NCI-H2196 treated with DMSO at 0.1 percent for 48 hours (cell line): ENCODE measurements at regions not wholly inside any gene's neighbourhood (a gene's known extent, or its start where the extent isn't known, plus 50 kb on each side); places are given as distances from the start of the nearest gene placed in this dataset.
"Not testable (repeated sequence)": the region's sequence is repeated elsewhere in the genome, so short reads cannot be mapped to it uniquely, and the experiment has no call there.

Source experiments
- DNase-seq: peaks from one replicate; lab custom pipeline; 2025; ENCODE audit not compliant: unreplicated experiment; lab: John Stamatoyannopoulos, UW

DNA sequence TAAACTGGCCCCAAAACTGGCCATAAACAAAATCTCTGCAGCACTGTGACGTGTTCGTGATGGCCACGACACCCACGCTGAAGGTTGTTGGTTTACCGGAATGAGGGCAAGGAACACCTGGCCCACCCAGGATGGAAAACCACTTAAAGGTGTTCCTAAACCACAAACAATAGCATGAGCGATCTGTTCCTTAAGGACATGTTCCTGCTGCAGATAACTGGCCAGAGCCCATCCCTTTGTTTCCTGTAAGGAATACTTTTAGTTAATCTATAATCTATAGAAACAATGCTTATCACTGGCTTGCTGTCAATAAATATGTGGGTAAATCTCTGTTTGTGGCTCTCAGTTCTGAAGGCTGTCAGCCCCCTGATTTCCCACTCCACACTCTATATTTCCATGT lies 305.2 kb upstream of the RPS23 start:
- not testable (repeated sequence) for DNase-seq

DNA sequence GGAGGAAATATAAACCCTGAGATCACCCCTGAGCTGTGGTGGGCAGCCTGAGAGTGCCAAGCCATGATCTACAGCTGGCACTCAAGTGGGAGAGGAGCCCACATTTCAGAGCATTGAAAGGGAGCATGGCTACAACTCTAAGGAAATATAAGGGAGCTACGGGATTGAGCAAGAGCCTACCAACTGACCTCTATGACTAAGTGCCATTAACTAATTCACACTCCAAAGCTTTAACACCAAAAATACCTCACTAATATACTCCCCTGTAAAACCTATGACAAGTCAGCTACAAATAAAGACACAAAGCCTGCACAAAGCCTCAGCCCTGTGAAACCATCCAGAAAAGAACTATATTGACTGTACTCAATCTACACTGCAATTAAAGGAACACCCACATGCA lies 286.8 kb upstream of the RPS23 start:
- DNase-seq, result no peak

DNA sequence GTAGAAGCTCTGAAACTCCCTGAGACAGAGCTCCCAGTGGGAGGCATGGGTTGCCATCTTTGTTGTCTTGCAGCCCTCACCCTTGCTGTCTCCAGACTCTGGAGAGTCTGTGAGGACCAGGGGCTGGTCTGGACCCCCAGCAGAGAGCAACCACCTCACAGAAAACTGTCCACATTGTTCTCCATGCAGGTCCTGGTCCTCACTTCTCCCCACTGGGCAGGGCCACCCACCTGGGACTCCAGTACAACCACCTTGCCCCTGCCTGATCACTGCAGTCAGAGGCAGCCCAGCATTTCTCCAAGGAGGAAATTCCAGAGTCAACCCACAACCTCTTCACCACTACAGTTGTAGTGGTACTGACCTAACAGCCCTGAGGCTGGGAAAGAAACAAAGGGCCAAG lies 285.6 kb upstream of the RPS23 start:
- DNase-seq, result no peak

DNA sequence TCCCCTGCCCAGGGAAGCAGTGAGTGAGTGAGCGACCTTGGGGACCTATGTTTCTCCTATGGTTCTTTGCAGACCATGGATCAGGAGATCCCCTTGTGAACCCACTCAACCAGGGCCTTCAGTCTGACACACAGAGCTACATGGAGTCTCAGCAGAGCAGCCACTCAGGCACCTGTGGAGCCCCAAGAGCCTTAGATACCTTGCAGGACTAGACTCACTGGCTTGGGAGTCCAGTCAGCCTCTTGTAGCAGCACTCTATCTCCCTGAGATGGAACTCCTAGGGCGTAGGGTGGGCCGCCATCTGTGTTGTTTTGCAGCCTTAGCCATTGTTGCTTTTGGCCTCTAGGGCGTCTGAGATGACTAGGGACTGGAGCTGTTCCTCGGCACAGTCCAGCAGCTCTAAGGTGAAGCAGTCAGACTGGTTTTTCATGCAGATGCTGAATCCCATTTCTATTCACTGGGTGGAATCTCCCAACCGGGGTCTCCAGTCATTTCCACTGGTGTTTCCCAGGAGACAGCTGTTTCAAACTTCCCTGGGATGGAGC lies 284.6 kb upstream of the RPS23 start:
- DNase-seq, result no peak

DNA sequence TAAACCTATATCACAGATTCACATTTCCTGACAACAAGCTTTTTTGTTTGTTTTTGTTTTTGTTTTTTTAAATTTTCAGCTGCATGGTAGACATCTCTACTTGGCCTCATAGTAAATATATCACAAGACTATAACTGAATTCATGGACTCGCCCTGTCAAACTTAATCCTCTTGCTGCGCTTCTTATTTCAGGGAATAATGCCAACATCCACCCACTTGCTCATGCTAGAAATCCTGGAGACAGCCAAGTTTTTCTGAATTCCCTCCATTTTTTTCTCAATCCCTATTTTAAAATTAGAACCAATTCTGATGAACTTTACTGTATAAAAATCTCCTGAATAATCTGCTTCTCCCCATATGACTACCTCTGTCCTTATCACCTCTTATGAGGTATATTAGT lies 283.6 kb upstream of the RPS23 start:
- DNase-seq, result no peak

- DNase-seq, result no peak
These were observed 282.8 kb upstream of the RPS23 start for GRCh38 chr5:82560969-82561368.

DNA sequence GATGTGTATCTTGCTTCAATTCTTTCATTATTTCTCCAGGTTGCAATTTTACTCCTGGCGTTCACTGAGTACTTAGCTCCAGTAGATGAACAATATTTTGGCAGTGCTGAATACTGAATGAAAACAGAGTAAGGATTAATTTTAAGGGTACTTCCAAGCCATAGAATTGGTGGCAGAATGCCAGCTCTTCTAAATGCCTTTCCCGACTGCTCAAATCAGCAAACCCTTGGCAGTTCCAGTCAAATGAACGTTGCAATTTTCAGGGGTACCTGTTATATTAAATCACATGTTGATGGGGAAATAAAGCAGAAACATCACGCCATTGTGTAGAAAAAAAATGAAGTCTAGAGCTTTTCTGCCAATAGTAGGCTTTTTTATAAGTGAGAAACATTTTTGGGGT lies 282.4 kb upstream of the RPS23 start:
- DNase-seq, result no peak

DNA sequence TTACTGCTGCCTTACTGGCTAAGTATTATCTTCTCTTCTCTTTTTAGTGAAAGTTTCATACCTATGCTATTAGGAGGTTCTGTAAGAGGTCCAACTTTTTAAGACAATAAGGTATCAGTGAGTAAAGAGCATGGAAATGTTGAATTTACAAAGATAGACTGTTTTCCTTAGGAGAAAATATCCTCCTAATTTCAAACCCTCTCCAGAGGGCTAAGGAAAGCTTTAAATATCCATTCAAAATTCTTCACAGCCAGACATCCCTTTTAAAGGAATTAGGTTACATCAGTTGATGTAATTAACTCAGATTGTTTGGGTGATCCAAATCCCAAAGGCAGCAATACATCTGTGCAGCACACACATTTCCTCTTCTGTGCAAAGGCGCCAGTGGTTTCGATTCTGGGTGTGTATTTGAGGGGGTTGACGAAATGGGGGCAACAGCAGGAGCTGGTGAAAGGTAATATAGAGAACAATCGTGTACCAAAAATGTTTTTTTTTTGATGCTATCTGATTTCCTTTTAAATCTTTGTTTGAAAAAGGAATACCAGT lies 273.8 kb upstream of the RPS23 start:
- no peak for DNase-seq

DNA sequence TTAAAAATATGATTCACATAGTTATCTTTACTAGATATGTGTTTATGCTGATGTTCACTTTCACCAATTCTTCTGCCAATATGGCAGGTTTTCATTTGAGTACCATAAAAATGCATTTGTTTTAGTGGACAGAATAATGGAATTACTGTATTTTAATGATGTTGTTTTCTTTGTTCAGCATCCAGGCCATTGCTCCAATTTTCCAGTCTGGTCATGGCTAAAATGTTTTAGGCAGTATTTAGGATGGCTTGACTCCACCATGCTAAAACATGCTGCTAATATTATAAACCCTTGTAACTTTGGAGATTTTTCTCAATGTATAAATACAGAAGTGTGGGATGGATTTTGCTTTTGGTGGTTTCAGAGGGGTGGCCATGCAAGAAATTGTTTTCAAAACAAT lies 273.0 kb upstream of the RPS23 start:
- no peak for DNase-seq

DNA sequence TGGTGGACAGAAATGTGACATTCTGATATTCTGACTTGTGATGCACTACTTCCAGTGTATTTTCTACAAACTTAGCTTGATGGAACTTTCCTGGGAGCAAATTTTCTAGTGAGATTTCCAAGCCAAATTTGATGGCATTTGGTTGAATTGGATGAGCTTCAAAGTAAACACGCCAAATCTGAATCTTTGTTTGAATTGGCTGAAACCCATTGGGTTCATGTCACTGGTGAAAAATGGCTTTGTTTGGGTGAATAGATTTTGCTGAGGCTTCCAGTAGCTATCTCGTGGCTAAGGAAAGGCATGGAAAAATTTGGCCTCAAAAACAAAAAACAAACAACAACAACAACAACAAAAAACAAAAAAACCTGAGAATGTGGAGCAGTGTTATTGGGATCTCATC lies 271.1 kb upstream of the RPS23 start:
- no peak for DNase-seq

DNA sequence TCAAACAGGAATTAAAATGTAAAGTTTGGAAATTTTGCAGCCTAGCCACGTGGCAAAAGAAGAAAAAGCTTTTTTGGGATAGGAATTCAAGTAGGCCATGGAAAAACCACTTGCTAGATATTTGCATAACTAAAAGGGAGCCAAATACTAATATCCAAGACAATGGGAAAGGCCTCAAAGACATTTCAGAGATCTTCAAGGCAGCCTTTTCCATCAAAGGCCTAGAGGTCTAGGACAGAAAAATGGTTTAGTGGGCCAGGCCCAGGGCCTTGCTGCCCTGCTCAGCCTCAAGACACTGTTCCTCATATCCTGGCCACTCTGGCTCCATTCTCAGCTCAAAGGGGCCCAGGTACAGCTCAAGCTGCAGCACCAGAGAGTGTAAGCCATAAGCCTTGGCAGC lies 265.9 kb upstream of the RPS23 start:
- no peak for DNase-seq

DNA sequence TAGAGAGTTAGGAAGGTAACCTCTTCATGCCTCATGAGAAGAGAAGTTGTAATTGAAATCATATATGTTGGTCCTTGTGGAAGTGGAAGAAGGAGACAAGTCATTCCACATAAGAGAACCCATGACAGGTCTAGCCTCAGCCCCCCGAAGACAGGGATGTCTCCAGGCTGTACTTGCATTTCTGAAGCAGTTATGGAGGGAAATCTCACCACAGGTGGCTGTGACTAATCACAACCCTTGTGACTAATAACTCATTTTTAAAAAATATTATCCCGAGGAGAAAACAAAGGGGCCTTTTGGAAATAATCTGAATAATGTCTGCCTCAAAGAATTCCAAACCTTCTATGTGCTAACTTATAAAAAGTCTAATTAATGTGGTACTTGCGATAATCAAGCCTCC lies 262.1 kb upstream of the RPS23 start:
- DNase-seq, result no peak

DNA sequence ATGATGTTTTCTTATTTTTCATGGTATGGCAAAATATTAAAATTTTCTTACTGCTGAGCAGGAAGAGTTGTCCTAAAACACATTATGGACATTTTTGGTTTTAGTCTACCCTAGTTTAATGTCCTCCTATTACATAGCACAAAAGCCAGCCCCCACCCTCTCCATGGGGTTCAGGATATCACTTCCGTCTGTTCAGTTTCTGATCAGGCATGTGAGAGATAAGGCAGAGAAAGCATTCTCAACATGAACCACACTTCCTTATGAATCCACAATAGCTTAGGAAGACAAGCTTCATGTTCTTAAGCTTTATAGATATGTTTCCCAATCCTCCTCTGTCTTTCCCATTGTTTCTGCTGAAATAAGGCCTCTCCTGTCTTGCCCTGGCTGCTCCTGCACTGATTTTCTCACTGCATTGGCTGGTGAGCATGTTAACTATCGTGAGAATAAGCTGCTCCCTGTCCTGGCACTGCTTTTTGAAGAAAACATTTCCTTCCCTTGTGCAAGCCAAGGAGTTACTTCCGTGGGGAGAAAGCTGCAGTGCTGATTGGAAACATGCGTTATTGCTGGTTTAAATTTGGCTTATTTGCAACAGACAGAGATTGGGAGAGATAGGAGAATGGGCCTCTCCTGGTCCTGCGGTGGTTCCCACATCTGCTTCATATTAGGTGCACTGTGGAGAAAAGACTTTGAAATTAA lies 260.3 kb upstream of the RPS23 start:
- no peak for DNase-seq

- no peak for DNase-seq
These were observed 259.6 kb upstream of the RPS23 start for GRCh38 chr5:82537687-82538306.

- no peak for DNase-seq
These were observed 256.8 kb upstream of the RPS23 start for GRCh38 chr5:82534986-82535385.

DNA sequence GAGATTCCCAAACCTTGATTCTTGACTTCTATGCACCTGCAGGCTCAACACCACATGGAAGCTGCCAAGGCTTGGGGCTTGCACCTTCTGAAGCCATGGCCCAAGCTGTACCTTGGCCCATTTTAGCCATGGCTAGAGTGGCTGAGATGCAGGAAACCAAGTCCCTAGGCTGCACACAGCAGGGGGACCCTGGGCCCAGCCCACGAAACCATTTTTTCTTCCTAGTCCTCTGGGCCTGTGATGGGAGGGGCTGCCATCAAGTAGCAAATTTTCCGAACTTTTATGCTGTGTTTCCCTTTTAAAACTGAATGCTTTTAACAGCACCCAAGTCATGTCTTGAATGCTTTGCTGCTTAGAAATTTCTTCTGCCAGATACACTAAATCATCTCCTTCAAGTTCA lies 253.9 kb upstream of the RPS23 start:
- not testable (repeated sequence) for DNase-seq

GRCh38 chr5:82526540-82526939 lies 248.4 kb upstream of the RPS23 start:
- no peak for DNase-seq

GRCh38 chr5:82525626-82526025 lies 247.5 kb upstream of the RPS23 start:
- no peak for DNase-seq

DNA sequence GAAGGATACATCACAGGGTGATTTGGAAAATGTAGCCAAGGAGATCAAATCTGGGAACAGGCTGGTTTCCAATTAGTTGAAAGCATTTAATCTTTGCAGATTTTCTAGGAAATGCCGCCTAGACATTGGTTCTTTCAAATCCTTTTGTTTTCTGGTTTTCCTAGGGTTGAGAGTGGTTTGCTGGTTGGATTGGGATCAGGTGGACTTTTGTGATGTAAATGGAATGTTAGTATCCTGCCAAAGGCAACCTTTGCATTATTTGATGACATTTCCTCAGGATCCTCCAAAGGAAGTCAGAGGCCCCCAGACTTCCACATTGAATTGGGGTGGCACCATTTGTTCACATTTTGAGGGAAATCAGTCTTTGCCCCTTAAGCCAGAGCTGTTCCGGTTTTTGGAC lies 245.5 kb upstream of the RPS23 start:
- no peak for DNase-seq

DNA sequence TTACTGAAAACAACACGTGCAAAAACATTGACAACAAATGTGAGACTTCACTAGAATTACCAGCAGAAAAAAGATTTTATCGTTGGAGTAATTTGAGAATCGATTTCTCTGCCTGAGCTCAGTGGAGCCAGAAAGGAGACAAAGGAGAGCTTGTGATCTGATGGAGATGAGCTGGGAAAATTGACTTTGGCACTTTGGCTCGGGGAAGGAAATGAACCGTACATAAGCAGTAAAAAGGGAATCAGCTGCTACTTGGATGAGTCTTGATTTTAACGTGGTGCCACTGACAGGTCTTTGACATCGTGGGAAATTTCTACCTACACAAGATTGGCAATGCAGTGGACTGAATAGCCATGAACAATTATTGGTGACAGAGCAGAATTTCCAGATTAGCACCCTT lies 244.7 kb upstream of the RPS23 start:
- no peak for DNase-seq

DNA sequence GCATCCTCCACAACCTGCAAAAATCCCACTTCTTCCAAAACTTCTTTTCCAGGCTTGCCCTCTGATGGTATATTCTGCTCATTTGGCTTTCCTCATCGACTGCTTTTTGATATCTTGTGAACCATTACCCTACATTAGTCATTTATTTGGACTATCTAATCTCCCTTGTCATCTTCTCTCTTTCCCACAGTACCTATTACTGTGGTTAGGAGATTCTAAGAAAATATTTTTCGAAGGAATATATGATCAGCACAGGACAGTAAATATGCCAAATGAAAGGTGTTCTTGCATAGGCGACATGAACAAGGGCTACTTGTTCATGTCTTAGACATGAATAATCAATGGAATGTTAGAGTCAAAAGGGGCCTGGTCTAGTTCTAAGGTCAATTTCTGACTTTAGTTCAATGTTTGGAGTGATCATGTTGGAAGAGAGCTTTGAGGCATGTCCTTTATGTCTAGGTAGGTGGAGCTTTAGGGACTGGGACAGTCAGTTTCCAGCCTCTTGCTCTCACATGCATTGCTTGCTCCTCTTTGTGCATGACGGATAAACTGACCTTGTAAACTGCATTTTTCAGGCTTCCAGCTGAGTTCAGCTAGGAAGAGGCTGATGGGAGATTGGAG lies 243.4 kb upstream of the RPS23 start:
- DNase-seq, result no peak

- no peak for DNase-seq
These were observed 241.4 kb upstream of the RPS23 start for GRCh38 chr5:82519558-82519957.
